GM12878 (cell line): ENCODE measurements at regions not wholly inside any gene's neighbourhood (a gene's known extent, or its start where the extent isn't known, plus 50 kb on each side); places are given as distances from the start of the nearest gene placed in this dataset.

Experiments
- ATF3 ChIP-seq: IDR thresholded peaks from 2 replicates; pipeline ENCODE4 v1.6.1; 2011; ENCODE audit warnings: low read depth, mild to moderate bottlenecking, low read length, moderate library complexity, borderline replicate concordance; ENCODE audit errors: extremely low read depth
- CREB1 ChIP-seq: IDR thresholded peaks from 2 replicates; pipeline ENCODE4 v1.6.1; 2012; ENCODE audit warnings: low read depth, mild to moderate bottlenecking, inconsistent platforms
- CTCF ChIP-seq, 3 experiments: IDR thresholded peaks in 2 of 3; conservative IDR thresholded peaks in 1 of 3; 2 replicates each; pipeline ENCODE4 v1.5.1; 2011; ENCODE audit warnings: low read depth in 3 of 3, low read length in 3 of 3, mild to moderate bottlenecking in 3 of 3, control low read depth in 2 of 3, moderate library complexity in 2 of 3, inconsistent platforms in 1 of 3, mixed read lengths in 1 of 3; ENCODE audit not compliant: control insufficient read depth in 2 of 3, insufficient read depth in 1 of 3; ENCODE audit errors: extremely low read depth in 1 of 3
- EP300 ChIP-seq, 2 experiments: fragments of 150-350 bp in 1 of 2; IDR thresholded peaks; 2 replicates each; pipeline ENCODE4 v1.6.1; 2011 to 2012; ENCODE audit warnings: low read depth in 2 of 2, low read length in 2 of 2, borderline replicate concordance in 1 of 2, improper control_type of control experiment in 1 of 2, inconsistent platforms in 1 of 2; ENCODE audit not compliant: control insufficient read depth in 1 of 2
- POLR2A ChIP-seq: IDR thresholded peaks from 2 replicates; pipeline ENCODE4 v1.6.1; 2011; ENCODE audit warnings: low read depth, mild to moderate bottlenecking, low read length
- ZBTB40 ChIP-seq: fragments of 450-650 bp; IDR thresholded peaks from 2 replicates; pipeline ENCODE4 v1.6.1; 2016; ENCODE audit warnings: mild to moderate bottlenecking, moderate library complexity, borderline replicate concordance
- ZNF274 ChIP-seq: IDR thresholded peaks from one replicate; pipeline ENCODE4 v1.8.0; 2011; ENCODE audit not compliant: insufficient read length, insufficient read depth

- TF ChIP-seq ZNF274 (no peak), EP300 (IDR thresholded peaks at IDR 0.05; ENCODE audit: borderline replicate concordance in 1 of 2, control insufficient read depth in 1 of 2, low read depth in 2 of 2, low read length in 2 of 2) (no peak), CTCF (IDR thresholded peaks at IDR 0.05 in 2 of 3, conservative IDR thresholded peaks at IDR 0.05 in 1 of 3; ENCODE audit: control insufficient read depth in 2 of 3, extremely low read depth in 1 of 3, insufficient read depth in 1 of 3, low read depth in 3 of 3, low read length in 3 of 3) (no peak), POLR2A (no peak), CREB1 (no peak), ATF3 (no peak), ZBTB40 (no peak)
These were observed 140.0 kb upstream of the TAF11L2 start for GRCh38 chr5:17358031-17358430.
